GM12878 (cell line): ENCODE measurements at regions not wholly inside any gene's neighbourhood (a gene's known extent, or its start where the extent isn't known, plus 50 kb on each side); places are given as distances from the start of the nearest gene placed in this dataset.

ENCODE experiments used
- ATAC-seq: fragments of 200-7000 bp; cut with Tn5 transposase; 3 replicates; pipeline ENCODE4 v1.9.1; 2020; ENCODE audit warnings: mild to moderate bottlenecking, moderate library complexity
- BruUV-seq: library from RNA; stranded (reverse); fragments of 400-500 nt; replicated peaks from 2 replicates; lab custom pipeline; 2021; lab: Mats Ljungman, UMichigan
- CTCF ChIA-PET: fragments of 300-600 bp; sonication (Branson Sonifier 250); formaldehyde crosslinking; extraction: SDS; loops from one replicate; lab custom pipeline; 2021; ENCODE audit warnings: inconsistent platforms; lab: Yijun Ruan, JAX
- POLR2A ChIA-PET: fragments of 350-600 bp; formaldehyde crosslinking; extraction: SDS; loops from one replicate; lab custom pipeline; 2021; ENCODE audit warnings: inconsistent platforms; lab: Charles Lee
- RAD21 ChIA-PET: fragments of 300-600 bp; sonication (Branson Sonifier 250); formaldehyde crosslinking; loops from one replicate; lab custom pipeline; 2023; ENCODE audit warnings: antibody characterized with exemption; ENCODE audit not compliant: unreplicated experiment; lab: Charles Lee
- SMC1A ChIA-PET: fragments of 300-600 bp; sonication (Branson Sonifier 250); formaldehyde crosslinking; loops from one replicate; lab custom pipeline; 2023; ENCODE audit not compliant: unreplicated experiment, uncharacterized antibody; lab: Charles Lee
- DNase-seq: peaks from one replicate; pipeline ENCODE4 v3.0.0-alpha.2; 2011; ENCODE audit warnings: low read depth, low spot score
- FAIRE-seq: peaks from 3 replicates; lab custom pipeline; 2011; peaks lifted over from hg19 to GRCh38; lab: Jason Lieb, UNC
- H2AFZ ChIP-seq: 2 replicates; pipeline ENCODE4 v1.6.0; 2011; ENCODE audit warnings: low read depth, low read length, control low read depth; ENCODE audit not compliant: control insufficient read depth
- H3K27ac ChIP-seq: 2 replicates; pipeline ENCODE4 v1.5.1; 2011; ENCODE audit warnings: control low read depth; ENCODE audit not compliant: control insufficient read depth, insufficient read depth
- H3K27me3 ChIP-seq, 2 experiments: replicated peaks in 1 of 2; 2 replicates each; pipeline versions ENCODE4 v1.6.0 to v1.6.1; 2011; ENCODE audit warnings: low read length in 1 of 2; ENCODE audit not compliant: control insufficient read depth in 2 of 2, insufficient read depth in 2 of 2
- H3K36me3 ChIP-seq, 2 experiments: 2 replicates each; pipeline ENCODE4 v1.5.1; 2011; ENCODE audit warnings: low read length in 1 of 2; ENCODE audit not compliant: control insufficient read depth in 2 of 2, insufficient read depth in 2 of 2
- H3K4me1 ChIP-seq: 2 replicates; pipeline ENCODE4 v1.6.1; 2011; ENCODE audit warnings: mild to moderate bottlenecking, low read length, moderate library complexity, mixed read lengths; ENCODE audit not compliant: control insufficient read depth, insufficient read depth
- H3K4me2 ChIP-seq: 2 replicates; pipeline ENCODE4 v1.6.0; 2011; ENCODE audit warnings: control low read depth; ENCODE audit not compliant: control insufficient read depth, insufficient read depth
- H3K4me3 ChIP-seq: fragments of 200-600 bp; sonication (generic); 2 replicates; pipeline ENCODE4 v1.5.1; 2016
- H3K79me2 ChIP-seq: 2 replicates; pipeline ENCODE4 v1.6.0; 2011; ENCODE audit warnings: low read length; ENCODE audit not compliant: control insufficient read depth, insufficient read depth
- H3K9ac ChIP-seq: 2 replicates; pipeline ENCODE4 v1.8.0; 2011; ENCODE audit warnings: low read length, control low read depth, mixed read lengths; ENCODE audit not compliant: control insufficient read depth, insufficient read depth
- H3K9me3 ChIP-seq: replicated peaks from 3 replicates; pipeline ENCODE4 v1.5.1; 2011; ENCODE audit warnings: mild to moderate bottlenecking, low read length; ENCODE audit not compliant: control insufficient read depth, insufficient read depth
- H4K20me1 ChIP-seq: 2 replicates; pipeline ENCODE4 v1.6.0; 2011; ENCODE audit not compliant: control insufficient read depth, insufficient read depth
- ESRRA ChIP-seq: IDR thresholded peaks from 2 replicates; pipeline ENCODE4 v1.6.1; 2012; ENCODE audit warnings: mild to moderate bottlenecking, low read length, improper control_type of control experiment
- LARP7 ChIP-seq: fragments of 450-650 bp; IDR thresholded peaks from 2 replicates; pipeline ENCODE4 v1.6.1; 2017; ENCODE audit warnings: mild to moderate bottlenecking
- NFXL1 ChIP-seq: fragments of 450-650 bp; IDR thresholded peaks from 2 replicates; pipeline ENCODE4 v1.6.1; 2017; ENCODE audit warnings: antibody characterized with exemption, mild to moderate bottlenecking, borderline replicate concordance
- SMAD1 ChIP-seq: fragments of 450-650 bp; IDR thresholded peaks from 2 replicates; pipeline ENCODE4 v1.6.1; 2018; ENCODE audit warnings: mild to moderate bottlenecking, low read depth; ENCODE audit not compliant: partially characterized antibody
- STAT1 ChIP-seq: fragments of 450-650 bp; conservative IDR thresholded peaks from 2 replicates; pipeline ENCODE4 v1.6.1; 2014; ENCODE audit warnings: antibody characterized with exemption, mild to moderate bottlenecking
- WGBS: methylation state at CpG from one replicate; pipeline ENCODE4 v1.1.6; 2016; ENCODE audit warnings: low lambda C conversion rate; ENCODE audit not compliant: insufficient replicate concordance, insufficient coverage; ENCODE audit errors: missing lambda C conversion rate; 5-methylcytosine and 5-hydroxymethylcytosine counted together
- in situ Hi-C: fragments of 300-500 bp; cut with MboI; formaldehyde crosslinking; loops from 9 replicates; pipeline ENCODE4 v1.14.3; 2018; ENCODE audit warnings: mixed read lengths
- intact Hi-C: fragments of 100-400 bp; cut with micrococcal nuclease; formaldehyde crosslinking; loops from one replicate; pipeline ENCODE4 v1.14.2; 2022; ENCODE audit not compliant: unreplicated experiment
- TF ChIP-seq, protein P1 (sequence below): fragments of 150-350 bp; IDR thresholded peaks from 2 replicates; pipeline ENCODE4 v1.6.1; 2016; ENCODE audit warnings: low read depth, low read length

- Histone ChIP-seq H3K4me1 (no peaks in the 10 kb centered on the region), H3K4me3 (no peak overlapping the region), H3K9ac (no peak overlapping the region), H3K36me3 (no peaks in the 10 kb centered on the region), H2AFZ (no peak overlapping the region), H3K27ac (no peak overlapping the region), H3K79me2 (no peaks in the 10 kb centered on the region), H4K20me1 (no peaks in the 10 kb centered on the region), H3K4me2 (no peak overlapping the region), H3K9me3 (no peaks in the 10 kb centered on the region), H3K27me3 (no peaks in the 10 kb centered on the region; a peak in 2 of 4 replicates)
- DNase-seq (no peak), ATAC-seq (no peak), FAIRE-seq (no peak)
- no peak for TF ChIP-seq NFXL1
- WGBS, result 55% methylated on average over 32 of the region's 32 CpGs
- BruUV-seq, result no TSS peak
- RAD21 ChIA-PET, result no interaction called here
- in situ Hi-C loops (no loop called here), intact Hi-C loops (no loop called here)
- SMC1A ChIA-PET, result no interaction called here
- POLR2A ChIA-PET, result no interaction called here
- CTCF ChIA-PET, result no interaction called here
These were observed 68.6 kb upstream of the C14orf180 start for GRCh38 chr14:104510794-104511611.

- H3K79me2 ChIP-seq, result no peaks in the 10 kb centered on the region
- no peaks in the 10 kb centered on the region for H3K9me3 ChIP-seq
- 35% methylated on average over 10 of the region's 10 CpGs for WGBS
- no peak for DNase-seq
- CTCF ChIA-PET, result no interaction called here
- no peak overlapping the region for H3K27ac ChIP-seq
- no peak overlapping the region for H2AFZ ChIP-seq
- H3K4me3 ChIP-seq, result no peak overlapping the region
- TF ChIP-seq, protein P1, sequence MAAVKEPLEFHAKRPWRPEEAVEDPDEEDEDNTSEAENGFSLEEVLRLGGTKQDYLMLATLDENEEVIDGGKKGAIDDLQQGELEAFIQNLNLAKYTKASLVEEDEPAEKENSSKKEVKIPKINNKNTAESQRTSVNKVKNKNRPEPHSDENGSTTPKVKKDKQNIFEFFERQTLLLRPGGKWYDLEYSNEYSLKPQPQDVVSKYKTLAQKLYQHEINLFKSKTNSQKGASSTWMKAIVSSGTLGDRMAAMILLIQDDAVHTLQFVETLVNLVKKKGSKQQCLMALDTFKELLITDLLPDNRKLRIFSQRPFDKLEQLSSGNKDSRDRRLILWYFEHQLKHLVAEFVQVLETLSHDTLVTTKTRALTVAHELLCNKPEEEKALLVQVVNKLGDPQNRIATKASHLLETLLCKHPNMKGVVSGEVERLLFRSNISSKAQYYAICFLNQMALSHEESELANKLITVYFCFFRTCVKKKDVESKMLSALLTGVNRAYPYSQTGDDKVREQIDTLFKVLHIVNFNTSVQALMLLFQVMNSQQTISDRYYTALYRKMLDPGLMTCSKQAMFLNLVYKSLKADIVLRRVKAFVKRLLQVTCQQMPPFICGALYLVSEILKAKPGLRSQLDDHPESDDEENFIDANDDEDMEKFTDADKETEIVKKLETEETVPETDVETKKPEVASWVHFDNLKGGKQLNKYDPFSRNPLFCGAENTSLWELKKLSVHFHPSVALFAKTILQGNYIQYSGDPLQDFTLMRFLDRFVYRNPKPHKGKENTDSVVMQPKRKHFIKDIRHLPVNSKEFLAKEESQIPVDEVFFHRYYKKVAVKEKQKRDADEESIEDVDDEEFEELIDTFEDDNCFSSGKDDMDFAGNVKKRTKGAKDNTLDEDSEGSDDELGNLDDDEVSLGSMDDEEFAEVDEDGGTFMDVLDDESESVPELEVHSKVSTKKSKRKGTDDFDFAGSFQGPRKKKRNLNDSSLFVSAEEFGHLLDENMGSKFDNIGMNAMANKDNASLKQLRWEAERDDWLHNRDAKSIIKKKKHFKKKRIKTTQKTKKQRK, result no peak
- TF ChIP-seq ESRRA (no peak), LARP7 (no peak), SMAD1 (no peak), STAT1 (no peak)
- ATAC-seq, result no peak
- intact Hi-C loops, result no loop called here
- RAD21 ChIA-PET, result no interaction called here
- H3K27me3 ChIP-seq, result no peaks in the 10 kb centered on the region; a peak in 2 of 4 replicates
- SMC1A ChIA-PET, result no interaction called here
- no peak for FAIRE-seq
- no peaks in the 10 kb centered on the region for H3K4me1 ChIP-seq
- H3K4me2 ChIP-seq, result no peak overlapping the region
- no peak overlapping the region for H3K9ac ChIP-seq
- POLR2A ChIA-PET, result no interaction called here
- no TSS peak for BruUV-seq
- H3K36me3 ChIP-seq, result no peaks in the 10 kb centered on the region
- in situ Hi-C loops, result no loop called here
- H4K20me1 ChIP-seq, result no peaks in the 10 kb centered on the region
These were observed 67.5 kb upstream of the C14orf180 start for GRCh38 chr14:104512061-104512460.
